ENCODE measurements at regions not wholly inside any gene's neighbourhood (a gene's known extent, or its start where the extent isn't known, plus 50 kb on each side); places are given as distances from the start of the nearest gene placed in this dataset.

- ATAC-seq = no peak
- H3K27ac ChIP-seq = no peak overlapping the region
- H3K27me3 ChIP-seq = no peaks in the 10 kb centered on the region
- 60% methylated on average over 5 of the region's 5 CpGs for WGBS (ENCODE audit: insufficient coverage, low coverage, low lambda C conversion rate, missing lambda C conversion rate)
- no peaks in the 10 kb centered on the region for H3K9me3 ChIP-seq
- intact Hi-C loops (cut with DNase I) = no loop called here
- H3K36me3 ChIP-seq = no peaks in the 10 kb centered on the region
- no peak for DNase-seq
- H3K4me3 ChIP-seq = no peak overlapping the region
- TF ChIP-seq POLR2A (IDR thresholded peaks at IDR 0.05) (no peak), CTCF (IDR thresholded peaks at IDR 0.05) (no peak)
- H3K4me1 ChIP-seq = no peaks in the 10 kb centered on the region
Observed at GRCh38 chr10:124177180-124177518, 83.8 kb upstream of the CHST15 start.

GRCh38 chr10:124176349-124177179 lies 83.2 kb upstream of the CHST15 start:
- no peak for DNase-seq
- Histone ChIP-seq H3K4me3 (no peak overlapping the region), H3K9me3 (no peaks in the 10 kb centered on the region), H3K36me3 (no peaks in the 10 kb centered on the region), H3K27ac (no peak overlapping the region), H3K4me1 (no peaks in the 10 kb centered on the region), H3K27me3 (no peaks in the 10 kb centered on the region)
- 42% methylated on average over 9 of the region's 15 CpGs for WGBS (ENCODE audit: insufficient coverage, low coverage, low lambda C conversion rate, missing lambda C conversion rate)
- TF ChIP-seq POLR2A (IDR thresholded peaks at IDR 0.05) (no peak), CTCF (IDR thresholded peaks at IDR 0.05) (no peak)
- intact Hi-C loops (cut with DNase I) = no loop called here
- no peak for ATAC-seq

- H3K27me3 ChIP-seq = no peaks in the 10 kb centered on the region
- intact Hi-C loops (cut with DNase I) = no loop called here
- ATAC-seq = no peak
- TF ChIP-seq CTCF (IDR thresholded peaks at IDR 0.05) (no peak), POLR2A (IDR thresholded peaks at IDR 0.05) (no peak)
- peak in 1 of 3 donors; percentile 45 for DNase-seq
- H3K4me3 ChIP-seq = no peak overlapping the region
- 35% methylated on average over 5 of the region's 10 CpGs for WGBS (ENCODE audit: insufficient coverage, low coverage, low lambda C conversion rate, missing lambda C conversion rate)
- H3K36me3 ChIP-seq = no peaks in the 10 kb centered on the region
- H3K4me1 ChIP-seq = no peaks in the 10 kb centered on the region
- H3K9me3 ChIP-seq = no peaks in the 10 kb centered on the region
- no peak overlapping the region for H3K27ac ChIP-seq
Observed at GRCh38 chr10:124175701-124176348, 82.4 kb upstream of the CHST15 start.

- peak in 1 of 3 donors; percentile 38 for DNase-seq
Observed at GRCh38 chr10:124174673-124175645, 81.6 kb upstream of the CHST15 start.

More at GRCh38 chr10:124174673-124175645, 81.6 kb upstream of the CHST15 start:
- Histone ChIP-seq H3K9me3 (no peaks in the 10 kb centered on the region), H3K4me1 (no peaks in the 10 kb centered on the region), H3K36me3 (no peaks in the 10 kb centered on the region), H3K27me3 (no peaks in the 10 kb centered on the region), H3K4me3 (no peak overlapping the region), H3K27ac (no peak overlapping the region)
- intact Hi-C loops (cut with DNase I) = no loop called here
- no peak for ATAC-seq
- 62% methylated on average over 3 of the region's 10 CpGs for WGBS (ENCODE audit: insufficient coverage, low coverage, low lambda C conversion rate, missing lambda C conversion rate)
- TF ChIP-seq CTCF (IDR thresholded peaks at IDR 0.05) (no peak), POLR2A (IDR thresholded peaks at IDR 0.05) (no peak)
